HepG2 (cell line): ENCODE measurements at regions not wholly inside any gene's neighbourhood (a gene's known extent, or its start where the extent isn't known, plus 50 kb on each side); places are given as distances from the start of the nearest gene placed in this dataset.

ENCODE experiments used
- ATAC-seq: fragments of 200-7000 bp; cut with Tn5 transposase; 3 replicates; pipeline ENCODE4 v1.9.1; 2020; ENCODE audit warnings: mild to moderate bottlenecking, moderate library complexity
- BruUV-seq: library from RNA; stranded (reverse); fragments of 400-500 nt; replicated peaks from 2 replicates; lab custom pipeline; 2021; lab: Mats Ljungman, UMichigan
- CTCF ChIA-PET: fragments of 300-600 bp; formaldehyde crosslinking; extraction: SDS; loops from one replicate; lab custom pipeline; 2021; ENCODE audit warnings: low total read pairs, inconsistent platforms, low intra/inter-chr PET ratio; lab: Yijun Ruan, JAX
- POLR2A ChIA-PET: fragments of 350-600 bp; sonication (Branson Sonifier 250); formaldehyde crosslinking; loops from one replicate; lab custom pipeline; 2020; ENCODE audit warnings: antibody characterized with exemption, inconsistent platforms; lab: Yijun Ruan, JAX
- DNase-seq: peaks from one replicate; pipeline ENCODE4 v3.0.0-alpha.2; 2015; ENCODE audit warnings: low spot score
- FAIRE-seq: peaks from 3 replicates; lab custom pipeline; 2011; peaks lifted over from hg19 to GRCh38; lab: Jason Lieb, UNC
- H2AFZ ChIP-seq: one replicate; pipeline ENCODE4 v1.6.1; 2011; ENCODE audit warnings: low read length, inconsistent platforms
- H3K27ac ChIP-seq: fragments of 300-600 bp; 3 replicates; pipeline ENCODE4 v1.8.0; 2011; ENCODE audit warnings: mixed run types, mild to moderate bottlenecking, mixed read lengths, low read length, inconsistent platforms; ENCODE audit not compliant: insufficient read depth; ENCODE audit errors: extremely low read length
- H3K27me3 ChIP-seq, 2 experiments: fragments of 200-600 bp in 1 of 2; 2 replicates in 1 of 2; 3 replicates in 1 of 2; pipeline versions ENCODE4 v1.6.0 to v1.8.0; 2011; ENCODE audit warnings: low read length in 2 of 2, mild to moderate bottlenecking in 2 of 2, moderate library complexity in 2 of 2, inconsistent platforms in 1 of 2; ENCODE audit not compliant: insufficient read depth in 2 of 2, control insufficient read depth in 1 of 2
- H3K36me3 ChIP-seq, 2 experiments: fragments of 200-600 bp in 1 of 2; replicated peaks in 1 of 2; 2 replicates in 1 of 2; 3 replicates in 1 of 2; pipeline versions ENCODE4 v1.5.1 to v1.8.0; 2011; ENCODE audit warnings: low read length in 2 of 2, inconsistent platforms in 1 of 2; ENCODE audit not compliant: insufficient read depth in 2 of 2, control insufficient read depth in 1 of 2
- H3K4me1 ChIP-seq: 2 replicates; pipeline ENCODE4 v1.5.1; 2012; ENCODE audit warnings: low read length, inconsistent platforms; ENCODE audit not compliant: insufficient read depth
- H3K4me2 ChIP-seq: 2 replicates; pipeline ENCODE4 v1.6.0; 2011; ENCODE audit warnings: low read depth, low read length, inconsistent platforms
- H3K4me3 ChIP-seq, 3 experiments: fragments of 200-600 bp in 1 of 3; sonication (generic), shearing (Covaris generic) in 1 of 3; replicated peaks in 1 of 3; 2 replicates each; pipeline ENCODE4 v1.5.1; 2011 to 2016; ENCODE audit warnings: low read length in 3 of 3, inconsistent platforms in 2 of 3, low read depth in 2 of 3, mild to moderate bottlenecking in 2 of 3, control low read depth in 1 of 3, mixed read lengths in 1 of 3; ENCODE audit not compliant: insufficient read depth in 1 of 3
- H3K79me2 ChIP-seq: one replicate; pipeline ENCODE4 v1.6.1; 2011; ENCODE audit warnings: low read length, inconsistent platforms; ENCODE audit not compliant: insufficient read depth
- H3K9ac ChIP-seq: 2 replicates; pipeline ENCODE4 v1.6.0; 2011; ENCODE audit warnings: mild to moderate bottlenecking, low read depth, low read length, inconsistent platforms; ENCODE audit not compliant: insufficient read depth
- H3K9me3 ChIP-seq: 2 replicates; pipeline ENCODE4 v1.5.1; 2012; ENCODE audit warnings: mild to moderate bottlenecking, low read length
- H4K20me1 ChIP-seq: 2 replicates; pipeline ENCODE4 v1.6.0; 2011; ENCODE audit warnings: inconsistent platforms, mild to moderate bottlenecking, low read length, moderate library complexity; ENCODE audit not compliant: insufficient read depth
- ATF7 ChIP-seq, 2 experiments: fragments of 450-650 bp in 1 of 2; sonication (generic) in 1 of 2; formaldehyde crosslinking in 1 of 2; IDR thresholded peaks; 2 replicates each; pipeline versions ENCODE4 v1.4.0 to v1.6.1; 2016 to 2020; ENCODE audit warnings: antibody characterized with exemption in 1 of 2, mild to moderate bottlenecking in 1 of 2, missing genetic modification reagents in 1 of 2
- ATM ChIP-seq: fragments of 450-650 bp; IDR thresholded peaks from 2 replicates; pipeline ENCODE4 v1.7.1; 2017; ENCODE audit warnings: mild to moderate bottlenecking, borderline replicate concordance
- EHMT2 ChIP-seq: fragments of 200-600 bp; sonication (generic); IDR thresholded peaks from 2 replicates; pipeline ENCODE4 v1.7.0; 2017; ENCODE audit warnings: antibody characterized with exemption, low read depth, low read length, borderline replicate concordance
- FOXP4 ChIP-seq: sonication (generic); formaldehyde crosslinking; IDR thresholded peaks from 2 replicates; pipeline ENCODE4 v1.4.0; 2020; ENCODE audit warnings: missing genetic modification reagents
- MTERF4 ChIP-seq: sonication (generic); formaldehyde crosslinking; IDR thresholded peaks from 2 replicates; pipeline ENCODE4 v1.8.0; 2023; ENCODE audit warnings: mild to moderate bottlenecking, missing genetic modification reagents
- NFKB2 ChIP-seq: sonication (generic); formaldehyde crosslinking; IDR thresholded peaks from 2 replicates; pipeline ENCODE4 v1.4.0; 2020; ENCODE audit warnings: missing genetic modification reagents, borderline replicate concordance
- NFKBIZ ChIP-seq: IDR thresholded peaks from 2 replicates; pipeline ENCODE4 v1.6.1; 2018; ENCODE audit warnings: missing genetic modification reagents, missing compliant biosample characterization
- SNRNP70 ChIP-seq: fragments of 200-400 bp; formaldehyde crosslinking; IDR thresholded peaks from 2 replicates; pipeline ENCODE4 v1.6.1; 2017; ENCODE audit warnings: mild to moderate bottlenecking, low read depth, low read length, moderate library complexity
- ZBTB25 ChIP-seq: IDR thresholded peaks from 2 replicates; pipeline ENCODE4 v1.6.1; 2018; ENCODE audit warnings: missing genetic modification reagents
- ZNF543 ChIP-seq: sonication (generic); formaldehyde crosslinking; IDR thresholded peaks from 2 replicates; pipeline ENCODE4 v1.4.0; 2020; ENCODE audit warnings: mild to moderate bottlenecking, missing genetic modification reagents
- ZSCAN30 ChIP-seq: sonication (generic); formaldehyde crosslinking; IDR thresholded peaks from 2 replicates; pipeline ENCODE4 v1.5.0; 2020; ENCODE audit warnings: mild to moderate bottlenecking, missing genetic modification reagents
- WGBS: methylation state at CpG from one replicate; pipeline ENCODE4 v1.1.6; 2017; ENCODE audit warnings: low lambda C conversion rate; 5-methylcytosine and 5-hydroxymethylcytosine counted together
- in situ Hi-C: cut with HindIII; loops from 2 replicates; pipeline ENCODE4 v1.10.0; 2017; ENCODE audit warnings: low pct_unique_long_range_greater_than_20kb; ENCODE audit not compliant: extremely low pct_ligation_motif_present
- intact Hi-C: fragments of 100-400 bp; cut with micrococcal nuclease; formaldehyde crosslinking; loops from one replicate; pipeline ENCODE4 v1.10.0; 2022; ENCODE audit not compliant: unreplicated experiment

- Histone ChIP-seq H3K79me2 (no peaks in the 10 kb centered on the region), H3K27me3 (peaks cover 0 to 8% of the 10 kb centered on the region in 2 experiments; a peak in 3 of 5 replicates), H3K36me3 (no peaks in the 10 kb centered on the region), H3K9ac (no peak overlapping the region), H4K20me1 (no peaks in the 10 kb centered on the region), H3K4me1 (no peaks in the 10 kb centered on the region), H2AFZ (no peak overlapping the region), H3K4me3 (no peak overlapping the region), H3K27ac (no peak overlapping the region), H3K9me3 (no peaks in the 10 kb centered on the region), H3K4me2 (no peak overlapping the region)
- FAIRE-seq (no peak), ATAC-seq (no peak), DNase-seq (no peak)
- no TSS peak for BruUV-seq
- no peak for TF ChIP-seq ATM
- no peak for TF ChIP-seq EHMT2
- TF ChIP-seq NFKBIZ (CRISPR knock-in tag) = no peak
- TF ChIP-seq NFKB2 (CRISPR knock-in tag) = no peak
- no peak for TF ChIP-seq ZNF543 (CRISPR knock-in tag)
- no peak for TF ChIP-seq MTERF4 (CRISPR knock-in tag)
- no peak for TF ChIP-seq FOXP4
- TF ChIP-seq SNRNP70 = no peak
- TF ChIP-seq ATF7 (IDR thresholded peaks at IDR 0.05) = no peak
- TF ChIP-seq ATF7 (CRISPR knock-in tag; IDR thresholded peaks at IDR 0.05) = no peak
- TF ChIP-seq ZBTB25 (CRISPR knock-in tag) = no peak
- TF ChIP-seq ZSCAN30 (CRISPR knock-in tag) = no peak
- intact Hi-C loops = no loop called here
- POLR2A ChIA-PET = no interaction called here
- in situ Hi-C loops = no loop called here
- 13% methylated on average over 12 of the region's 12 CpGs for WGBS
- CTCF ChIA-PET = no interaction called here
Observed at GRCh38 chr2:7452110-7452876, 535.1 kb downstream of the RNF144A start.
